ENCODE measurements at regions not wholly inside any gene's neighbourhood (a gene's known extent, or its start where the extent isn't known, plus 50 kb on each side); places are given as distances from the start of the nearest gene placed in this dataset.
"Not testable (repeated sequence)": the region's sequence is repeated elsewhere in the genome, so short reads cannot be mapped to it uniquely, and the experiment has no call there.

DNA sequence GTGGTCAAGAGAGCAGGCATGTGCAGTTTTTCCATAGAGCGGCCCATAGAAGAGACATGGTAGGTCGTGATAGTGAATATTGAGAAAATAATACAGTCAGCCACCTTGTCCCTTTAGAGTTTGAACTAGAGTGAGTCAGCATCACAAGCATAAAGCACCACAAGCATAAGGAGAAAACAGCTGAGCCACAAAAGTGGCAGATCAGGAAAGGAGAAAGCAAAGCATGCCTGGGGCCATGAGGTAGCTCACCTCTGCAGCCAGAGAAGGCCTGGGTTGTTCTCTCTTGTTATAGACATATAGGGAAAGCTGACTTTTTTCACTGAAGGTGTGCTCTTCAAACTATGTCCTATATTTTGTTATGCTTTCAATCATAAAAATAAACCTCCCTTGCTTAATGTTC is 879.0 kb downstream of the DSC3 start:
- DNase-seq (ENCODE audit: low read depth) = no peak

GRCh38 chr18:30160124-30160523 is 882.4 kb downstream of the DSC3 start:
- DNase-seq (ENCODE audit: low read depth) = no peak

DNA sequence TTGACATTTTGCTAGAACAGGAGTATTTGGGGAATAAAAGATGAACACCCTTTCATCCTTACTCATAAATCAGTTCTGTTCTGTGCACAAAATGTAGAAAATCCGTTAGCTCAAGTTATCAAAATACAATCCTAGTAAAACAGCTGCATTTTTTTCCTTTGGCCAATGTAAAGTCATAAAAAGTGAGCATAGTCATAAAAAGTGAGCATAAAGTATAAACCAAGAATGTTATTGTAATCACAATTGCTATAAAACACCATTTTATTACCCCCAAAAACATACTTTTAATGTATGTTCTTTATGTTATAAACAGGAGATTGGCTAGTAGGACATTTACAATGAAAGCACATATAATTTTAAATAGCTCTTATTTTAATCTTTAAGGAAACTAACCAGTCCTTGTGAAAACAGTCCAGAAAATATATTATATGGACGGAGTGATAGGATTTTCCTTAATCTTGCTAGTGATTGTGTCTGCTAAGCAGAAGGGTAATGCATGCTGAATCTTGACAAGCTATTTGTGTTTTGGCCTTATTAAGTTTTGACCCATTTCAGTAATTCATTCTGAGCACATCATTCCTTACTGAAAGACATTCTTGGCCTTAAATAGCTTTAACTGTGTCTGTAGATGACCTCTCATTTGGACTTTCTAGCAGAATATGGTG is 891.8 kb downstream of the DSC3 start:
- no peak for DNase-seq (ENCODE audit: low read depth)

DNA sequence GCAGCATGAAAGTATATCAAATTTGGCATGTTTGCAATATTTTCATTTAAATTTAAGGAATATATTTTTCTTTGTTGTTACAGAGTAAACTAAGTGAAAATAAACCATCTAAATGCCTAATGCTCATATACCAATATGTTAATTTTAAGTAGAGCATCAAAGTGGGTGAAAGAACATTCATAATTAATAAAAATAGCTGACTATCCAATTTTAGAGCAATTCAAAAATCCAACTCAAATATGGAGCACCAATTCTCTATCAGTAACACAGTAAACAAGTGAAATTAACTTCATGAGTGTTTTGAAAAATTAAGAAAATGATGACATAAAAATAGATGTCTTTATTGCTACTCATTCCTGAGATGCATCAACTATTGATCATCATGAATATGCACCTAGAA is 893.0 kb downstream of the DSC3 start:
- no peak for DNase-seq (ENCODE audit: low read depth)

DNA sequence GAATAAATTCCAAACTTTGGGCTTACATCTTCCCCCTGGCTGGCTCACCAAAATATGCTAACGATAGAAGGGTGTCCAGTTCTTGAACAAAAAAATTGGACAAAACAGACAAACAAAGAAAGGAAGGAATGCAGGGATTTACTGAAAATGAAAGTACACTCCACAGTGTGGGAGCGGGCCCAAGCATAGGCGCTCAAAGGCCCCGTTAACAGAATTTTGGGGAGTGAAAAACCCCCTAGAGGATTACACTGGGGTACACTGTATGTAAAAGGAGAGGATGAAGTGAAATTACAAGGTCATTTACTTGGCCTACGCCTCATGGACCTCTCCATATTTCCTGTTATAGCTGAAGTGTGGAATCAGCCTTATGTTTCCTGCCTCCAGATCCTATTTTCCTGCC is 899.7 kb downstream of the DSC3 start:
- DNase-seq (ENCODE audit: low read depth) = no peak

GRCh38 chr18:30142248-30142647 is 900.3 kb downstream of the DSC3 start:
- no peak for DNase-seq (ENCODE audit: low read depth)

DNA sequence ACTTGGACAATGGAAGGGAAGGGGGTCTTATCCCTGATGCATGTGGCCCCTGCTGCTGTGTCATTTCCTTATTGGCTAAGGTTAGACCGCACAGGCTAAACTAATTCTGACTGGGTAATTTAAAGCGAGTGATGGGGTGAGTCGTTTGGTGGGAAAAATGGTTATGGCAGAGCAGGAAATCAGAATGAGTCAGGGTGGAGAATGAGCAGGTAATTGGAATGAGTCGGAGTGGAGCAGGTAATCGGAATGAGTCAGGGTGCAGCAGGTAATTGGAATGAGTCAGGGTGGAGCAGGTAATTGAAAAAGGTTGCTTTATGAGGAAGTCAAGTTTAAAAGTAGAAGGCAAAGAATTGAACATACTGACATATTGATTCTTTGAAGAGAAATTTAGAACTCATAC is 901.0 kb downstream of the DSC3 start:
- not testable (repeated sequence) for DNase-seq (ENCODE audit: low read depth)

GRCh38 chr18:30139631-30140287 is 902.8 kb downstream of the DSC3 start:
- DNase-seq (ENCODE audit: low read depth) = no peak

DNA sequence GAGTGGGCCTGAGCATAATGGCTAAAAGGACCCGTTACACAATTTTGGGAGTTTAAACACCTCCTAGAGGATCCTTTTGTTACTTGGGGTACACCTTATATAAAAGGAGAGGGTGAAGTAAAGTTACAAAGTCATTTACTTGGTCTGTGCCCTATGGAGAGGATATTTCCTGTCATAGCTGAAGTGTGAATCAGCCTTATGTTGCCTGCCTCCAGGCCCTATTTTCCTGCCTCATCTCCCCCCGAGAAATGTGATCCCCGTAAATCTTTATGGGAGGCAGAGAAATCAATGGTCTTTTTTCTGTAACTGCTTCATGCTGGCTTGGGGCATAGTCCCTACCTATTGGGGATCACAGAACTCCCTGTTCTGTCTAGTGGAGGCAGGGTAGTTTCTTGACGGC is 906.6 kb downstream of the DSC3 start:
- DNase-seq (ENCODE audit: low read depth) = no peak

DNA sequence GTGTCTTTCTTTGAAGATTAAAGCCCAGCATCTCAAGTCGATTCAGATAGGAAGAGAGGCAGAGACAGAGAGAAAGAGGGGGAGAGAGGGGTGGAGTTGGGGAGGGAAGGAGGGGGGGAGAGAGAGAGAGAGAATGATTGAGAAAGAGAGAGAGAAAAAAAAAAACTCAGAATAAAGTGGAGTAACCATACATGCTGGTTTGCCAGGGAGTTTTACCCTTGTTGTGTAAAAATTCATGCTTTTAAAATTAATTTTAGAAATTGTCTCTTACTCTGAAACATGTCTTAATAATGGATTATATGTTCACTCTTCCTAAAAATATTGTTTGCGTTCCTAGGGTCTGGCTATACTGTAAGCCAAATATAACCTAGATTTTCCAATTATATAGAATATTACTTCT is 908.5 kb downstream of the DSC3 start:
- DNase-seq (ENCODE audit: low read depth) = no peak

DNA sequence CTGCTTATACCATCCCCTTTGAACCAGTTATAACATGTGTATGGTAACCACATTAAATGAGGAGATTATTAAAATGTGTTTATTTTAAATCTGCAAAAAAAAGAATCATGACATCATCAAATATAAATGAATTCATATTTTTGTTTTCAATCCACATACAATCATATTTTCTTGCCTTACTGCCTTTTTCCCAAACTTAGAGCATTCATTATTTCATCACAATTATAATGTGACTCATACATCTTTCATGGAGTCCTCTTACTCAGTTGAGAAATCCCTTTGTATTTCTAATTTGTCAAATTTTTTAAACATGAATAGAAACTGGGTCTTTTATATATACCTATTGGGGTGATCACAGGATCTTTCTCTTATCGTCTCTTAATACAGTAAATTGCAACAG is 909.6 kb downstream of the DSC3 start:
- no peak for DNase-seq (ENCODE audit: low read depth)

- no peak for DNase-seq (ENCODE audit: low read depth)
Observed at GRCh38 chr18:30121397-30121796, 921.1 kb downstream of the DSC3 start.

- no peak for DNase-seq (ENCODE audit: low read depth)
Observed at GRCh38 chr18:30113454-30113853, 929.1 kb downstream of the DSC3 start.

GRCh38 chr18:30106356-30106755 is 936.2 kb downstream of the DSC3 start:
- DNase-seq (ENCODE audit: low read depth) = no peak

GRCh38 chr18:30103881-30104280 is 938.7 kb downstream of the DSC3 start:
- no peak for DNase-seq (ENCODE audit: low read depth)

- no peak for DNase-seq (ENCODE audit: low read depth)
Observed at GRCh38 chr18:30096796-30097195, 945.7 kb downstream of the DSC3 start.

- DNase-seq (ENCODE audit: low read depth) = no peak
Observed at GRCh38 chr18:30094556-30094955, 948.0 kb downstream of the DSC3 start.

DNA sequence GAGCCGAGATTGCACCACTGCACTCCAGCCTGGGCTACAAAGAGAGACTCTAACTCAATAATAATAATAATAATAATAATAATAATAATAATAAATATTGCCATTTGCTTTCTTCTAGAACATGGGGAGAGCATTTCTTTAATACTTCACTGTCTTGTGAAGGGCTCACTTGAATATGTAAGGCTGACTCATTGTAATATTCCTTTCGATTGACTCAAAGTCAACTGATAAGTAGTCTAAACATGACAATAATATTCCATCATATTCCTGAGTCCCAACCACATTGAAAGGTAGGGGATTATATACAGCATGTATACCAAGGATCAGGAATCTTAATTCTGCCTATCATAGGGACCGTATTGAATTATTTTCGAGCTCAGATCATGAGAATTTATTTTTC is 949.2 kb downstream of the DSC3 start:
- no peak for DNase-seq (ENCODE audit: low read depth)

DNA sequence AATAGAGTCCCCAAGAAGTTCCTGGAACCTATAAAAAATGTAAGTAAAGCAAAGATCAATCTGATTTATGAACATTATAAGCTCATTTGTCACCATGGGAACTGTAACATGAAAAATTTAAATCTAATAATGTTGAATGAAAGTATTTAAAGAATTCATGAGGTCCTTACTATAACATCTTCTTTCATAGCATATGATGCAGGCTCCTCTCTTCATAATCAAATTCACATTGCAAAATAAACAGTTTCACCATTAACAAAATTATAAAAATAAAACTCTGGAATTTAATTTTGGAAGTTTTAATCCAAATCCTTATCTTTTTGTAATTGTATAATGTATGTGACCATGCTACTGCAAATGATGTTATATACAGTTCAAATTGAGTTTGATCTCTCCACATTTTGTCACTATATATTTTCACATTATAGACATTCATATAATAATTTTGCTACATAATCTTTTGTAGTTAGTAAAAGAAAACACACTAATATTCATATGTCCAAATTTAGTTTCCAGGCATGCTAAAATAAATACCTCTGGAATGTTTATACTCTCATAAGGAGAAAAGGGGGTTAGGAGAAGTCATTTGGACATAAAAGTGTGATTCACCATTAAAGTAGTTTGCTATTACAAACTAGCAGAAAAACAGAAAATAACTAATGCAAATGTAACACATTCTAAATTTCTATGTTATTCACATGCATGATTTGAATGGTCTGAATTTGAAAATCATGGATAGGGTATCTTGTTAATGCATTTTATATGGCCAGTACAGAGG is 954.1 kb downstream of the DSC3 start:
- DNase-seq (ENCODE audit: low read depth) = no peak

GRCh38 chr18:30086351-30086750 is 956.2 kb downstream of the DSC3 start:
- no peak for DNase-seq (ENCODE audit: low read depth)

- no peak for DNase-seq (ENCODE audit: low read depth)
Observed at GRCh38 chr18:30081122-30081521, 961.4 kb downstream of the DSC3 start.

GRCh38 chr18:30072609-30073385 is 969.7 kb downstream of the DSC3 start:
- DNase-seq (ENCODE audit: low read depth) = no peak

- DNase-seq (ENCODE audit: low read depth) = no peak
Observed at GRCh38 chr18:30066288-30066687, 976.3 kb downstream of the DSC3 start.

Data from GM04504 (cell line).